Neural cell (in vitro differentiated cells): ENCODE measurements at regions not wholly inside any gene's neighbourhood (a gene's known extent, or its start where the extent isn't known, plus 50 kb on each side); places are given as distances from the start of the nearest gene placed in this dataset.

ENCODE experiments used
- H2AFZ ChIP-seq: fragments of 200-600, 300-800 bp; sonication (generic), shearing (Covaris generic); 2 replicates; pipeline ENCODE4 v1.6.0; 2014; ENCODE audit warnings: low read depth, mild to moderate bottlenecking, antibody characterized with exemption, low read length, moderate library complexity
- H3F3A ChIP-seq: fragments of 200-600 bp; shearing (Covaris generic); 2 replicates; pipeline ENCODE4 v1.6.1; 2016; ENCODE audit warnings: mild to moderate bottlenecking, moderate library complexity, mixed read lengths, antibody characterized with exemption, low read length; ENCODE audit not compliant: insufficient read depth, poor library complexity, severe bottlenecking
- H3K27ac ChIP-seq: fragments of 200-600, 300-800 bp; sonication (generic), shearing (Covaris generic); 2 replicates; pipeline ENCODE4 v1.5.1; 2014; ENCODE audit warnings: mild to moderate bottlenecking, low read length, moderate library complexity
- H3K27me3 ChIP-seq: fragments of 300-800, 200-600 bp; sonication (generic), shearing (Covaris generic); 2 replicates; pipeline ENCODE4 v1.6.0; 2014; ENCODE audit warnings: mild to moderate bottlenecking, low read depth, low read length, moderate library complexity; ENCODE audit not compliant: insufficient read depth
- H3K36me3 ChIP-seq: fragments of 300-800, 200-600 bp; sonication (generic), shearing (Covaris generic); 2 replicates; pipeline ENCODE4 v1.5.1; 2014; ENCODE audit warnings: mild to moderate bottlenecking, antibody characterized with exemption, low read length, moderate library complexity; ENCODE audit not compliant: insufficient read depth
- H3K4me2 ChIP-seq: fragments of 300-800, 200-600 bp; sonication (generic), shearing (Covaris generic); 2 replicates; pipeline ENCODE4 v1.6.0; 2014; ENCODE audit warnings: mild to moderate bottlenecking, low read length
- H3K4me3 ChIP-seq: fragments of 300-800, 200-600 bp; sonication (generic), shearing (Covaris generic); 2 replicates; pipeline ENCODE4 v1.5.1; 2014; ENCODE audit warnings: mild to moderate bottlenecking, low read length, moderate library complexity
- H3K79me2 ChIP-seq: fragments of 200-600 bp; shearing (Covaris generic); replicated peaks from 2 replicates; pipeline ENCODE4 v1.6.0; 2014; ENCODE audit warnings: mild to moderate bottlenecking, low read length, moderate library complexity; ENCODE audit not compliant: insufficient read depth
- H3K9ac ChIP-seq: fragments of 300-800, 200-600 bp; sonication (generic), shearing (Covaris generic); 2 replicates; pipeline ENCODE4 v1.6.1; 2016; ENCODE audit warnings: mild to moderate bottlenecking, low read length, mixed read lengths
- H3K9me2 ChIP-seq: fragments of 200-600 bp; shearing (Covaris generic); 2 replicates; pipeline ENCODE4 v1.6.1; 2016; ENCODE audit warnings: mild to moderate bottlenecking, low read length, mixed read lengths; ENCODE audit not compliant: insufficient read depth
- H3K9me3 ChIP-seq: fragments of 200-600, 300-800 bp; sonication (generic), shearing (Covaris generic); 2 replicates; pipeline ENCODE4 v1.6.1; 2016; ENCODE audit warnings: mild to moderate bottlenecking, mixed run types, low read length, moderate library complexity, mixed read lengths
- H4K20me1 ChIP-seq: fragments of 200-600 bp; shearing (Covaris generic); 2 replicates; pipeline ENCODE4 v1.6.1; 2016; ENCODE audit warnings: mild to moderate bottlenecking, mixed run types; ENCODE audit not compliant: insufficient read depth
- CTCF ChIP-seq: fragments of 450-650 bp; IDR thresholded peaks from 2 replicates; pipeline ENCODE4 v1.5.1; 2014; ENCODE audit warnings: antibody characterized with exemption, mild to moderate bottlenecking, moderate library complexity; ENCODE audit not compliant: poor library complexity, severe bottlenecking
- EP300 ChIP-seq: fragments of 450-650 bp; conservative IDR thresholded peaks from 2 replicates; pipeline ENCODE4 v1.6.1; 2014; ENCODE audit warnings: antibody characterized with exemption, mild to moderate bottlenecking, moderate library complexity; ENCODE audit not compliant: poor library complexity, severe bottlenecking
- EZH2 ChIP-seq: fragments of 200-600, 300-800 bp; shearing (Covaris generic), sonication (generic); IDR thresholded peaks from 2 replicates; pipeline ENCODE4 v1.6.1; 2014; ENCODE audit warnings: antibody characterized with exemption, low read length, borderline replicate concordance, mild to moderate bottlenecking; ENCODE audit not compliant: insufficient read depth, poor library complexity, severe bottlenecking
- MXI1 ChIP-seq: fragments of 450-650 bp; conservative IDR thresholded peaks from 2 replicates; pipeline ENCODE4 v1.6.1; 2014; ENCODE audit warnings: antibody characterized with exemption, mild to moderate bottlenecking; ENCODE audit not compliant: poor library complexity, severe bottlenecking
- POLR2AphosphoS5 ChIP-seq: IDR thresholded peaks from 2 replicates; pipeline ENCODE4 v1.6.1; 2012
- RAD21 ChIP-seq: fragments of 450-650 bp; conservative IDR thresholded peaks from 2 replicates; pipeline ENCODE4 v1.6.1; 2014; ENCODE audit warnings: antibody characterized with exemption, mild to moderate bottlenecking, moderate library complexity
- SMC3 ChIP-seq: fragments of 450-650 bp; conservative IDR thresholded peaks from 2 replicates; pipeline ENCODE4 v1.6.1; 2014; ENCODE audit warnings: antibody characterized with exemption, mild to moderate bottlenecking, moderate library complexity; ENCODE audit not compliant: poor library complexity
- TAF1 ChIP-seq: IDR thresholded peaks from 2 replicates; pipeline ENCODE4 v1.6.1; 2012; ENCODE audit warnings: low read depth
- TF ChIP-seq, protein P1 (sequence below): IDR thresholded peaks from 2 replicates; pipeline ENCODE4 v1.6.1; 2012; ENCODE audit warnings: borderline replicate concordance

GRCh38 chr22:49301398-49302149 lies 526.1 kb downstream of the BRD1 start:
- Histone ChIP-seq H3K9me2 (no peaks in the 10 kb centered on the region), H4K20me1 (no peaks in the 10 kb centered on the region), H2AFZ (no peak overlapping the region), H3K36me3 (no peaks in the 10 kb centered on the region), H3K79me2 (no peaks in the 10 kb centered on the region), H3K9ac (no peak overlapping the region), H3K9me3 (no peaks in the 10 kb centered on the region), H3K27ac (no peak overlapping the region), H3K27me3 (no peaks in the 10 kb centered on the region), H3F3A (no peaks in the 10 kb centered on the region), H3K4me2 (no peak overlapping the region), H3K4me3 (no peak overlapping the region)
- TF ChIP-seq TAF1 (no peak), CTCF (no peak), POLR2AphosphoS5 (no peak), EP300 (no peak), EZH2 (no peak), MXI1 (no peak)

DNA sequence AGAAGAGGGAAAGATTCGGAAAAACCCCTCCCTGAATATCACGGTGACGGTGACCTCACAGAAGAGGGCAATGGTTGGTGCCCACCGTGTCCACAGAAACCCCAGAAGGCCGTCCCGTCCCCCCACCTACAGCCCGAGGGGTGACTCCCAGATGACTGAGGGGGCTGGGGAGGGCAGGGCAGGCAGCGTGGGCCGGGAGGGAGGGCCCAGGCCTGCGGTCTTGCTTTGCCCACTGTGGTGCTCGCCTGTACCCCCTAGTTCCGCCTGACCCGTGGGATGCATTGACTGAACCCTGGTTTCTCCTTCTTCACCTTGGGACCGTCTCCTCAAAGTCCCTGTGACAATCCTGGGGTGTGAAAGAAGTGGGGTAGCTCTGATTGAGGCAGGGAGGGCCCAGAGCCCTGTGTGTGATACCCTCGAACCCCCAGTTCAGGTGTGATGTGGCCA lies 526.7 kb downstream of the BRD1 start:
- H3F3A ChIP-seq: no peaks in the 10 kb centered on the region
- no peak overlapping the region for H3K27ac ChIP-seq
- TF ChIP-seq TAF1: no peak
- no peak for TF ChIP-seq CTCF
- no peak for TF ChIP-seq POLR2AphosphoS5
- H3K36me3 ChIP-seq: no peaks in the 10 kb centered on the region
- no peaks in the 10 kb centered on the region for H3K79me2 ChIP-seq
- no peak overlapping the region for H3K4me2 ChIP-seq
- no peaks in the 10 kb centered on the region for H3K9me3 ChIP-seq
- no peaks in the 10 kb centered on the region for H3K9me2 ChIP-seq
- no peak overlapping the region for H3K9ac ChIP-seq
- no peak overlapping the region for H2AFZ ChIP-seq
- H3K27me3 ChIP-seq: no peaks in the 10 kb centered on the region
- H4K20me1 ChIP-seq: no peaks in the 10 kb centered on the region
- no peak overlapping the region for H3K4me3 ChIP-seq

- no peaks in the 10 kb centered on the region for H4K20me1 ChIP-seq
- H3K79me2 ChIP-seq: no peaks in the 10 kb centered on the region
- H3K27ac ChIP-seq: no peak overlapping the region
- no peak overlapping the region for H3K4me3 ChIP-seq
- H3F3A ChIP-seq: no peaks in the 10 kb centered on the region
- H3K27me3 ChIP-seq: no peaks in the 10 kb centered on the region
- no peak overlapping the region for H2AFZ ChIP-seq
- no peak overlapping the region for H3K9ac ChIP-seq
- H3K36me3 ChIP-seq: no peaks in the 10 kb centered on the region
- TF ChIP-seq RAD21 (no peak), POLR2AphosphoS5 (no peak), CTCF (no peak), SMC3 (no peak), EZH2 (no peak), EP300 (no peak), MXI1 (no peak), TAF1 (no peak)
- TF ChIP-seq, protein P1, sequence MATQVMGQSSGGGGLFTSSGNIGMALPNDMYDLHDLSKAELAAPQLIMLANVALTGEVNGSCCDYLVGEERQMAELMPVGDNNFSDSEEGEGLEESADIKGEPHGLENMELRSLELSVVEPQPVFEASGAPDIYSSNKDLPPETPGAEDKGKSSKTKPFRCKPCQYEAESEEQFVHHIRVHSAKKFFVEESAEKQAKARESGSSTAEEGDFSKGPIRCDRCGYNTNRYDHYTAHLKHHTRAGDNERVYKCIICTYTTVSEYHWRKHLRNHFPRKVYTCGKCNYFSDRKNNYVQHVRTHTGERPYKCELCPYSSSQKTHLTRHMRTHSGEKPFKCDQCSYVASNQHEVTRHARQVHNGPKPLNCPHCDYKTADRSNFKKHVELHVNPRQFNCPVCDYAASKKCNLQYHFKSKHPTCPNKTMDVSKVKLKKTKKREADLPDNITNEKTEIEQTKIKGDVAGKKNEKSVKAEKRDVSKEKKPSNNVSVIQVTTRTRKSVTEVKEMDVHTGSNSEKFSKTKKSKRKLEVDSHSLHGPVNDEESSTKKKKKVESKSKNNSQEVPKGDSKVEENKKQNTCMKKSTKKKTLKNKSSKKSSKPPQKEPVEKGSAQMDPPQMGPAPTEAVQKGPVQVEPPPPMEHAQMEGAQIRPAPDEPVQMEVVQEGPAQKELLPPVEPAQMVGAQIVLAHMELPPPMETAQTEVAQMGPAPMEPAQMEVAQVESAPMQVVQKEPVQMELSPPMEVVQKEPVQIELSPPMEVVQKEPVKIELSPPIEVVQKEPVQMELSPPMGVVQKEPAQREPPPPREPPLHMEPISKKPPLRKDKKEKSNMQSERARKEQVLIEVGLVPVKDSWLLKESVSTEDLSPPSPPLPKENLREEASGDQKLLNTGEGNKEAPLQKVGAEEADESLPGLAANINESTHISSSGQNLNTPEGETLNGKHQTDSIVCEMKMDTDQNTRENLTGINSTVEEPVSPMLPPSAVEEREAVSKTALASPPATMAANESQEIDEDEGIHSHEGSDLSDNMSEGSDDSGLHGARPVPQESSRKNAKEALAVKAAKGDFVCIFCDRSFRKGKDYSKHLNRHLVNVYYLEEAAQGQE: no peak
- H3K9me2 ChIP-seq: no peaks in the 10 kb centered on the region
- no peaks in the 10 kb centered on the region for H3K9me3 ChIP-seq
- no peak overlapping the region for H3K4me2 ChIP-seq
These were observed 527.4 kb downstream of the BRD1 start for GRCh38 chr22:49300241-49300640.
